Sigmoid colon (tissue), 4 donors: ENCODE measurements at regions not wholly inside any gene's neighbourhood (a gene's known extent, or its start where the extent isn't known, plus 50 kb on each side); places are given as distances from the start of the nearest gene placed in this dataset.

ENCODE experiments used
- CTCF ChIP-seq, 4 experiments: fragments of 450-650 bp in 3 of 4; fragments of 200-600 bp in 1 of 4; IDR thresholded peaks; one replicate each; pipeline ENCODE4 v1.5.1; 2016 to 2019; ENCODE audit warnings: antibody characterized with exemption in 4 of 4, mild to moderate bottlenecking in 3 of 4, moderate library complexity in 2 of 4
- POLR2A ChIP-seq, 2 donors: fragments of 450-650 bp; IDR thresholded peaks; one replicate each; pipeline ENCODE4 v1.6.1; 2016; ENCODE audit warnings: antibody characterized with exemption in 2 of 2, mild to moderate bottlenecking in 2 of 2, moderate library complexity in 2 of 2
- POLR2AphosphoS5 ChIP-seq, 4 donors: sonication (generic); formaldehyde crosslinking; IDR thresholded peaks; one replicate each; pipeline ENCODE4 v1.6.1; 2017; ENCODE audit warnings: antibody characterized with exemption in 4 of 4

- TF ChIP-seq CTCF (IDR thresholded peaks at IDR 0.05) = no peak
- no peak for TF ChIP-seq POLR2AphosphoS5 (IDR thresholded peaks at IDR 0.05)
- no peak for TF ChIP-seq POLR2A (IDR thresholded peaks at IDR 0.05)
Observed at GRCh38 chr10:32169556-32169955, 113.3 kb upstream of the KIF5B start.
